HL-60 (cell line): ENCODE measurements at regions not wholly inside any gene's neighbourhood (a gene's known extent, or its start where the extent isn't known, plus 50 kb on each side); places are given as distances from the start of the nearest gene placed in this dataset.

Source experiments
- CTCF ChIP-seq: IDR thresholded peaks from one replicate; pipeline ENCODE4 v1.5.1; 2011; ENCODE audit warnings: low read length, control low read depth, inconsistent platforms; ENCODE audit not compliant: insufficient read depth
- POLR2AphosphoS5 ChIP-seq: IDR thresholded peaks from 2 replicates; pipeline ENCODE4 v1.6.1; 2012; ENCODE audit warnings: low read depth

GRCh38 chr18:3328532-3328931, 66.6 kb downstream of the MYL12B start:
- TF ChIP-seq CTCF (no peak), POLR2AphosphoS5 (no peak)
